Panc1 (cell line): ENCODE measurements at regions not wholly inside any gene's neighbourhood (a gene's known extent, or its start where the extent isn't known, plus 50 kb on each side); places are given as distances from the start of the nearest gene placed in this dataset.

Experiments
- CTCF ChIP-seq: fragments of 450-650 bp; IDR thresholded peaks from 2 replicates; pipeline ENCODE4 v1.5.1; 2017; ENCODE audit warnings: mild to moderate bottlenecking
- POLR2AphosphoS5 ChIP-seq: IDR thresholded peaks from 2 replicates; pipeline ENCODE4 v1.6.1; 2012; ENCODE audit warnings: mild to moderate bottlenecking, low read depth, low read length, moderate library complexity
- REST ChIP-seq, 2 experiments: IDR thresholded peaks; 2 replicates each; pipeline ENCODE4 v1.6.1; 2011 to 2012; ENCODE audit warnings: low read depth in 2 of 2, control low read depth in 1 of 2, low read length in 1 of 2, mild to moderate bottlenecking in 1 of 2, moderate library complexity in 1 of 2; ENCODE audit not compliant: insufficient read depth in 1 of 2
- SIN3A ChIP-seq: IDR thresholded peaks from 2 replicates; pipeline ENCODE4 v1.6.1; 2012; ENCODE audit warnings: low read depth, mild to moderate bottlenecking, low read length, moderate library complexity, borderline replicate concordance; ENCODE audit not compliant: insufficient read depth

- TF ChIP-seq CTCF, result no peak
- no peak for TF ChIP-seq POLR2AphosphoS5
- TF ChIP-seq SIN3A, result no peak
- TF ChIP-seq REST (IDR thresholded peaks at IDR 0.05; ENCODE audit: insufficient read depth in 1 of 2, low read depth in 2 of 2, low read length in 1 of 2), result no peak
Observed at GRCh38 chr10:2471811-2472210, 595.5 kb upstream of the PFKP start.
